HG03175 (cell line): ENCODE measurements at regions not wholly inside any gene's neighbourhood (a gene's known extent, or its start where the extent isn't known, plus 50 kb on each side); places are given as distances from the start of the nearest gene placed in this dataset.

Experiments
- ATAC-seq: cut with Tn5 transposase; IDR thresholded peaks from one replicate; pipeline ENCODE4 v1.9.1; 2021; ENCODE audit warnings: mild to moderate bottlenecking, moderate library complexity; ENCODE audit not compliant: unreplicated experiment

DNA sequence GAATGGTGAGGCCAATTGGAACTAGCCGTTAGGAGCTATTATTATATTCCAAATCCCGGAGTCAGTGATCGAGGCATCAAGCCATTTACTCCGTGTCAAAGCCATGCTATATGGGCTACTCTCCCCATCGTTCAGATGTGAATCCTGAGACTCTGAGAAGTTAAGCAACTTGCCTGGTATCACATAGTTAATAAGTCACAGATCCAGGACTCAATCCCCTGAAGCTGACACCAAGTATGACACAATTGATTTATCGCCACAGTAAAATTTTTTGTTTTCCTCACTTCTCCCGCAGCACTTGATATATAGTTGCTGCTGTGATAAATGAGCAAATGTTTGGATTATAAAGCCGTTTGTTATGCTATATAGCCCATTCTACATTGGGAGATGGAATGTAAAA, 50.8 kb upstream of the TSHZ2 start:
- ATAC-seq = no peak

DNA sequence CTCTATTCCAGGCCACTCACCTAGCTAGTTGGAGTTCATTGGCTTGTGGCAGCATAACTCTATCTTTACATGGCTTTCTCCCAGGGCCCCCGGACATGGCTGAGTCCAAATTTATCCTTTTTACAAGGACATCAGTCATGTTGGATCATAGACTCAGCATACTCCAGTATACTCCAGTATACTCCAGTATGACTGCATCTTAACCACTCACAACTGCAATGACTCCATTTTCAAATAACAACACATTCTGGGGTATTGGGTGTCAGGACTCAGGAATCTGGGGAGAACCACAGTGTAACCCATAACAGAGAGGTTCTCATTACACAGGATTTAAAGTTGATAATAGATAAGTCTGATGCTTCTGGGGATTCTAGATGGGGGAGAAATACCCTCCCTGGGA, 53.8 kb upstream of the TSHZ2 start:
- ATAC-seq = no peak

DNA sequence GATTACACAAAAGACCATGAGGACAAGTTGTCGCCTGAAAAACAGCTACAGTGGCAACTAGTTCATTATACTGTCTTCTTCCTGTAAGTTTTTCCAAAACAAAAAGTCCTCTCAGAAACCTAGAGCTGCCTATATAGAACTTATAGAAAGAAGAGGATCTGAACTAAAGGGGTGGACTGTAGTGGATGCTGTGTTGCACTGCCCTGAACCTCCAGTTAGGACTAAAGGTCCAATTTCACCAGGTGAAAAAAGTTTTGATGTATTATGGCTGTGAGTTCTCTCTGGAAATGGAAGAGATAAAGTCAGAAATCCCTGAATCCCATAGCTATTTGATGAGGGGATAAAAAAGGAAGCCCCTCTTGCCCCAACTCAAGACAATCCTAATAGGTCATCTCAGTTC, 56.6 kb upstream of the TSHZ2 start:
- ATAC-seq = no peak

DNA sequence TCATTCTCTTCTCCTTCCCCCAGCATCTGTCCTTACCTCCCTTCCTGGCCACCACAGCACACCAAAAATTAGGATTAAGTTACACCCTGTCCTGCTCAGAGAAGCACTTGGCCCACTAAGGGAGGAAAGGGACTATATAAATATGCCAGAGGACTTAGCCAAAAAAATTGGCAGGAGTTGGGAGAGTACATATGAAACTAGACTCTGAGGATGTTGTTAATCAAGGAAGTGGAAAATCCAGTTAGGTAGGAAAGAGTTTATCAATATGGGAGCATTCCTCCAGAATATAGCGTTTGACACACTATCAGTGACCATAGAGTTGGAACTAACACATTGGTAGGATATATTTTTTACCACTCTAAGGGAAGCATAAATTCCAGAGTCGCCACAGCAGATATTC, 57.3 kb upstream of the TSHZ2 start:
- ATAC-seq = no peak

DNA sequence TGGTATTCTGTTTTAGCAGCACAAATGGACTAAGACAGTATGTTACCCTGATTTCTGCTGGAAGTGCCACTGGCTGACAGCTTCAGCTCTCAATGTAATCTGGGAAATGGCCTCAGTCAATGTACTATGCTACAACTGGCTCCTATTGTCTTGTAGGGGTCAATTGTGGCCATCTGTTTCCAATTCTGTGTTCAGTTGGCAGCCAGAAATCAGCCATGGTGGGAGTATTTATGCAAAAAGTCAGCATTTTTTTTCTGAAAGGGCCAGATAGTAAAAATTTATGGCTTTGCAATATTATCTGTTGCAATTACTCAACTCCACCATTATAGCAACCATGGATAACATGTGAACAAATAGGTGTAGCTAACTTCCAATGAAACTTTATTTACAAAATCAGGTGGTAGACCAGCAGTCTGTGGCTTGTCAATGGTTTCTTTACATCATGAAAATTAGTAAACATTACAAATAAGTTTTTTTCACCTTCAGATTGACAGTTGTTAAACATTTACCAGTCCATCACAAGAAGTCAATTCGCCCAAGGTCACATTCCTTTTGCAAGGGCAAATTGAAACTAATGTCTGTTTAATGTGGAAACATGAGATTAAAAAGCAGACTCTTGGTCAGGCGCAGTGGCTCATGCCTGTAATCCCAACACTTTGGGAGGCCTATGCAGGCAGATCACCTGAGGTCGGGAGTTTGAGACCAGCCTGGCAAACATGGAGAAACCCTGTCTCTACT, 58.3 kb upstream of the TSHZ2 start:
- ATAC-seq = no peak

DNA sequence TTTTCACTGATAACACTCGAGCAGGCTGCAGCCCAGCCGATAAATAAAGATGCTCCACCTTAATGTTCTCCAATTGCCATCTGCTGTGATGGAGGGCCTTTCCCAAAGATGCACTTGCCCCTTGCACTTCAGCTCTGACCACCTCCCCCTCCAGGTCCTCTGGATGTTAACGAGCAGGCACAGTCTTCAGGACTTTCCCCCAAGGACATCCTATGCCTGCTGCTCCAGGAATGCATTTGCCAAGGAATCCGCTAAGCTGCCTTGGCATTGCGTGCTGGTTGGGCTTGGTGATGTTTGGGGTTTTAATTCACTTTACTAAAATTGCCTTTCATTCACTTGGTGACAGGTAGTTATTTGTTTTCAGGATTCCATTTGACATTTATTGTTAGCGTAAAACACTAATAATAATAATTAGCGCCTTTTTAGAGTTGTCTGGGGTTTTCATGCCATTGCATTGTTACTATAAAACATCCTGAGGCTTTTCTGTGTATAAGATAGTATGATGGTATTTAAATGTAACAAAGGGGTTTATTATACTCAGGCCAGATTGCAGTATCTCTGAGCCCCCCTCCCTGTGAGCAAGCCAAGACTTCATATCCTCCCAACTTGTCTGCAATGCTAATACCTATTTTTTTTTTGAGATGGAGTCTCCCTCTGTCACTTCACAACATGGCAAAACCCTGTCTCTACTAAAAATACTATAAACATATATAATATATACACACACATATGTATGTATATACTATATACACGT, 66.7 kb upstream of the TSHZ2 start:
- no peak for ATAC-seq

DNA sequence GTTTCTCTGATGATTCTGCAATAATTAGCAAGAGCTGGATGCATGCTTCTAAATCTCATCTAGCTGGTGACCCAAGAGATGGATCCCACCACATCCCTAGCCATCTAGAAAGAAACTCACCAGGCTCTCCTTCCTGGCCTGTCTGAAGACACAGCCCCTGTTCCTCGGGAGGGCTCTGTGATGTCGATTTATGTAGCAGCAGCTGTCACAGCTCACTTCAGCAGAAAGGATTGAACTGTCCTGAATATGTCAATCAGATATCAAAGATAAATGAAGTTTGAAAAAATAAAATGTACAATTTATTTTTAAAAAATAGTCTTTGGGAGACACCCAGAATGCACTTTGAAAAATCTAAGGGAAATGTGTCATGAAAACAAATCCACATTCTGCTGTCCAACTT, 67.3 kb upstream of the TSHZ2 start:
- ATAC-seq = no peak

DNA sequence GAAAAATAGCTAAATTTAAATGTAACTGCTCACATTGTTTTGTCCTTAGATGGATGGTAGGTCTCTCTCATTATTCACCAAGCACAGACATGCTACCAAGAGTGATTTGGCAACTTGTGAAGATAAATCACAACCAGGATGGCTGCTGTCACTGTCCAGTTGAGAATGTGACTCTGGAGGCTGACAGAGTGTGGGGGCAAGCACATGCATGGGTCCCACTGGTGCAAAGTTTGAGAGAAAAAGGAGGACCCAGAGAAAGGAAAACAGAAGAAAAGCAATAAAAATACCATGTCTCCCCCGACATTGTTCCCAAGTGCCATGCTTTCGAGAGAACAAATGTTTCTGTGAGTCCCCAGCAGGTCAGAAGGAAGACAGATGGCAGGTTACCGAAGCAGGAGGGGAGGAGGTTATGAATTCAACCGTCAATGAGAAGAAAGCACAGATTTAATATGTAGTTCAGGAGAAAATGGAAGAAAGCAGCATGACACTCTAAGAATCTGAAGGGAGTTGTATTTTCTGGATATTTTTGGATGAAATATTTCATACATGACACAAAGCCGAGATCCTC, 73.0 kb upstream of the TSHZ2 start:
- no peak for ATAC-seq

DNA sequence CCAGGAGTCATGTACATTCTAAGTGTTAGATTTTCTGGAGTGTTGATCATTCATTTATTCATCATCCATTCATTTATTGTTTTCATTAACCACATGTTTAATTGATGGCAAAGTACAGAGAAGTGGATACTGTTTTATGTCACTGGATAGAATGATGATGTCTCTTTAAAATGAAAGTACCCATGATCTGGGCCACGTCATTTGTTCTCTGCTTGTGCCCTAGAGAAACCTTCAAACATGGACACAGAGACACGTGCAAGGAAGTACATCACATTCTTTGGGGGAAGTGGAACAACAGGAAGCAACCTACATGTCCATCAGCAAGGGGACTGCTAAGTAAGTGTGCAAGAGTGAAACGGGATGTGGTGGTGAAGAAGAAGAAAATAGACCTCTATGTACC, 75.8 kb upstream of the TSHZ2 start:
- ATAC-seq = no peak

DNA sequence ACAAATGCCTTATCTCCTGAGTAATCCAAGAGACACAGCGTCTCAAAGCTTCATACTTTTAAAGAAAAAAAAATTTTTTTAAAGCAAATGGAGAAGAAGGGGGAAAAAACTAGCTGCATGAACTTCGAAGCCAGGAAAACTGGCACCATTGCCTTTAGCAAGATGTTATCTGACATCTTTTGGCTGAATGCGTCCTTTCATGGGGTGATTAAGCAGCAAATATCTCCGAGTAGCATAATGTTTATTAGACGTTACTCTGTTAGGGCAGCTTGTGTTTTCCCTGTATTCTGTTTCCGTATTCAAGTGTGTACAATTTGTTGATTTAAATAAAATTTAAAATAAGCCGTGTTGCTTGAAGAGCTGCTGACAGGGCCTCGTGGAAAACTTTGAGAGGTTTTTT, 76.5 kb upstream of the TSHZ2 start:
- ATAC-seq = no peak

DNA sequence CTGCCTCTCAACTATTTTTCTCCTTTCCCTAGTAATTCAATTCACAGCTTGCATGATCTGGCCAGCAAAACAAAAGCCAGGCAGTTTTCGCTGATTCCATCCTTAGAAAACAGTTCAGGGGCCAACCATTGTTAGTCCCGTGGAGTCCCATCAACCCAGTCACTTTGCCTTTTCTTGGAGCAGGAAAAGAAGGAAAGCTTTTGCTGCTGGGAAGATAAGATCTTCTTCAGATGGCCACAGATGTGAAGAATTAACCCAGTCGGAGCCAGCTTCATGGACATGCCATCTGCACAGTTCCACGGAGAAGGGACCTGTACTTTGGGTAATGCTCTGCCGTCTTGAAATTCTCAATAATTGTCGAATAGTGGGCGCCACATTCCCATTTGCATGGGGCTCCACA, 76.9 kb upstream of the TSHZ2 start:
- ATAC-seq = no peak

DNA sequence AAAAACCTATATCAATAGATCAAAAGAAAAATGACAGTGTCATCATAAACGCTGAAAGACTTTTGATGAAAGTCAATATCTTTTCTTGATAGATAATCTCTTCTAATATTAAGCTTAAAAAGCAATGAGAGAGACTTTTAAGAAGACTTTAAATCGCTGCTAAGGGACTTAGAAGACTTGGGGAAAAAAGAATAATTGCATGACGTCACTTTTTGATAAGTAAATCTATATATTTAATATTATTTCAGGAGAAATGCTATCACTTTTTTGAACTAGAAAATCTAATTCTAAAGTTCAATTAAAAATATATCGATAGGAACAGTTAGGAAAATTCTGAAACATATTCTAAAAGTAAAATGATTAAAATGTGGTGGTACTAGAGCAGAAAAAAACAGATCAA, 78.7 kb upstream of the TSHZ2 start:
- ATAC-seq = no peak

DNA sequence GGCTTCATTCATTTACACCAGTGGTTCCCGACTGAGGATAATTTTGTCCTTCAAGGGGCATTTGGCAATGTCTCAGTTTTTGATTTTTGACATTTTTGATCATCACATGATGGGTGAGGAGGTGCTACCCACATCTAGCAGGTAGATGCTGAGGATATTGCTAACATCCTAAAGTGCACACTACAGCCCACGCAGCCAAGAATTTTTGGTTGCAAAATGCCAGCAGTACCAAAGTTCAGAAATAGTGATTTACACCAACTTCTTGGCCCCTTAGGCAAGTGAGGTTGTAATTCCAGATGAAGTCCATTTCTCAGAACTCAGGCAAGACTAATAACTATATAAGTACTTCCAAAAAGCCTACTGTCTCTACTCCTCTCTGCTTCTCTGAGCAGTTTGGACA, 80.1 kb upstream of the TSHZ2 start:
- no peak for ATAC-seq

DNA sequence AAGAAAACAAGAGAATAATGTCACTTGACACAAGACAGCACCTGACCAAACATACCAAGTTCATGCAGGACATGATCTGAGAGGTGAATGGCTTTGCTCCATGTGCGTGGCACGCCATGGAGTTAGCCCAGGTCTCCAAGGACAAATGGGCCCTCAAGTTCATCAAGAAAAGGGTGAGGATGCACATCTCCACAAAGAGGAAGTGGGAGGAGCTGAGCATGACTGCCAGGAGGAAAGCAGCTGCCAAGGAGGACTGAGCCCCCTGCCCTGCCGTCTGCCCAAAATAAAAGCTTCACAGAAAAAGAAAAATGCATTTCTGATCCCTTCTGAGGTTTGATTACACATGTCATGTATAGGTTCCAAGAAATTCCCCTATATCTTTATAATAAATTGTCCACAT, 82.0 kb upstream of the TSHZ2 start:
- no peak for ATAC-seq

DNA sequence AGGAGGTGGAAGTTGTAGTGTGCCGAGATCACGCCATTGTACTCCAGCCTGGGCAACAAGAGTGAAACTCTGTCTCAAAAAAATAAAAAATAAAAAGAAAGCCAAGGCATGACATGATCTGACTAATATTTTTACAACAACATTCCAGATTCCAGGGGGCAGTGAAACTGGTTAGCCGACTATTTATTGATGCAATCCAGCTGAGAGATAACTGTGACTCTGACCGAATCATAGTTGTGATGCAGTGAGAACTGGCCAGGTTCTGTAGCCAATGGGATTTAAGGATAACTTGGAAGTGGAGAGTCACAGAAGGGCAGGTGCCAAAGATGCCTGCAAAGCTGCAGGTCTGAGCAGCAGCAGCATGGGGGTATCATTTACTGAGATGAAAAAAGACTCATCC, 82.9 kb upstream of the TSHZ2 start:
- ATAC-seq = no peak

DNA sequence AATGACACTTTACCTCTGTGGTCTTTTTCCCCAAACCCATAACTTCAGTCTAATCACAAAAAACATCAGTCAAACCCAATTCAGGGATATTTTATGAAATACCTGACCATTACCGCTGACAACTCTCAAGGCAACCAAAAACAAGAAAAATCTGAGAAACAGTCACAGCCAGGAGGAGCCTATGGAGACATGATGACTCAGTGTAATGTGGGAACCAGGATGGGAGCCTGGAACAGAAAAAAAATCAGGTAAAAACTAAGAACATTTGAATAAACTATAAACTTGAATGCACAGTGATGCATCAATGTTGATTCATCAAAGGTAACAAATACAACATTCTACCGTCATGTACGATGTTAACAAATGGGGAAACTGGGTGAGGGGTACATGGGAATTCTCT, 84.1 kb upstream of the TSHZ2 start:
- ATAC-seq = no peak

DNA sequence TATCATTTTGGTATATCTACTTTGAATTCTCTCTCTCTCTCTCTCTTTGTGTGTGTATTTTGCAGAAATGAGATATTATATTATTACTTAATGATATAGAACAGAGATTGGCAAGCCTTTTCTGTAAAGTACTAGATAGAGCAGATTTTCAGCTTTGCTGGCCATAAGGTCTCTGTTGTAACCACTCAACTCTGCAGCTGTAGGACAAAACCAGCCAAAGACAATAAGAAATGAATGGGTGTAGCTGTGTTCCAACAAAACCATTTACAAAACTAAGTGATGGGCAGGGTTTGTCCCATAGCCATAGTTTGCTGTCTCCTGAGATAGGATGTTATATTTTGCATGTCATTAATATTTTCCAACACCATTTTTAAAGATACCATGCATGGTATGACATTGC, 91.2 kb upstream of the TSHZ2 start:
- ATAC-seq = no peak

DNA sequence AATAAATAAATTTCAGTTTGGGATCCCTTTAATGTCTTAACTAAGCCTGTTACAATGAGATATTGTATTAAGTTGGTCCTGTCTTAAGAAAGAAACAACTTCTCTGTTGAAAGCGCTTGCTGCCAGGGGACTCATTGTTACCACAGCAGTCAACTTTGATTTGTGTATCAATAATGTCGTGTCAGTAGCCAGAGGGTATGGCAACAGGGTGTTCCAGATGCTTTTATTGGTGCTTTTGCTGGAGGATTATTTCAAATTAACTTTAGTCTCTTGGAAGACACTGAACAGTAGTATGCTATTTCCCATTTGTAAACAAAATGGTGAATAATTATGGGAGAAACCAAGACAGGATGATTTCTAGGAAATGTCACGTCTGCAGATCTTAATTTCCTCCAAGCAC, 91.9 kb upstream of the TSHZ2 start:
- no peak for ATAC-seq

DNA sequence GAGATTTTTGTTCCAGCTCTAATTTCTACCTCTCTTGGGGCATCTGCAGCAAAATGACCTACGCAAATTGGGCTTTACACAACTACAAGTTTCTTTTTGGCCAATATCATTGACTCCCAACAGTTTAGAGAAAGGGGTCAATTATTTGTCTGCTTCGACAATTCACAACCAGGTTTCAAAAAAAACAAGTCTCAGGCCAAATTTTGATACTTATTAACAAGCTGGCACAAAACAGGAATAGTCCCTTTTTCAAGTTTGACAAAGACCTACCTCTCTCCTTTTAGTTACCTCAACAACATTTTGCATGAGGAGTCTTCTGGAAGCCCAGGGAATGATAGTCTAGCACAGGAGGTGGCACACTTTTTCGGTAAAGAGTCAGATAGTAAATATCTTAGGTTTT, 97.9 kb upstream of the TSHZ2 start:
- ATAC-seq = no peak

DNA sequence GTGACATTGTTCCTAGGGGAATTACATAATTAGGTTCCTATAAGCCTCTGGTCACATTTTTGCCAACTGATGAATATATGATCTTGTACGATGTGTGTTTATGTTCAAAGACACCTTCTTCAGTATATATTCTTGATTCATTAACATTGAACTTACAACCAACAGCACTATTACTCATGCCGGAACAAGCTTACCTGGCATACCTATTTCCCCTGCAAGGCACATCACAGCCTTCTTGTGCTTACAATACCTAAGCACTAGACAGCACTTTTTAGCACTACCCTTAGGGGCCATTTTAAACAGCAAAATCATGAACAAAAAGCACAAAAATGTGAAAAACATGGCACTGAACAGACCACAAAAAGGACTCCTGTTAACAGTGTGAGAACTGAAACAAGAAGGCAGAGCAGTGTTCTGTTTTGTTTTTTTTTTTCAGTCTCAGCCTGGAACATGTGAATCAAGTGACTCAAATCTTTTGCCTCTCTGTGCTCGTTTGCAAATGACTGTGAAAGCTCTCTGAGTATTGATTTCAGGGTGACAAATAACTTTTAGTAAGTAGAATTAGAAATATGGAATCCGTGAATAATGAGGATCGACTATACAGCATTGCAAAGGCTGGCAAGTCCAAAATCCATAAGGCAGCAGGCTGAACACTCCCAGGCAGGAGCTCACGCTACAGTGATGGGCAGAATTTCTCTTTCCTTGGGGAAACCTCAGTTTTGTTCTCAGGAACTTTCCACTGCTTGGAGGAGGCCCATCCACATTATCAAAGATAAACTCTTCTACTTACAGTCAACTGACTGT, 102.3 kb upstream of the TSHZ2 start:
- ATAC-seq = no peak

DNA sequence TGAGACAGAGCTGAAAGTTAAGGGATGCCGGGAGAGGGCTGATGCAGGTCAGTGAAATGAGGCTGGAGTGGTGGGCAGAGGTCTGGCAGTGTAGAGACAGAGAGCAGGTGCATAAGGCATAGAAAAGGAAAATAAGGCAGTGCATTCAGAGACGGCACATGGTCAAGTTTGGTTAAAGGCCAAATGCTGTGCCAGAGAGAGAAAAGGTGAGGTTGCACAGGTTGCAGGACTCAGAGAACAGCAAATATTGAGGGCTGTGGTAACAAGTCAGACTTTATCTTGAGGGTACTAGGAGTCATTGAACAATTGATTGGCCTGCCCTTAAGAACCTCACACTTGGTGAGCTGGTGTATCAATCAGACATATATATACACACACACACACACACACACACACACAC, 102.9 kb upstream of the TSHZ2 start:
- ATAC-seq = no peak

DNA sequence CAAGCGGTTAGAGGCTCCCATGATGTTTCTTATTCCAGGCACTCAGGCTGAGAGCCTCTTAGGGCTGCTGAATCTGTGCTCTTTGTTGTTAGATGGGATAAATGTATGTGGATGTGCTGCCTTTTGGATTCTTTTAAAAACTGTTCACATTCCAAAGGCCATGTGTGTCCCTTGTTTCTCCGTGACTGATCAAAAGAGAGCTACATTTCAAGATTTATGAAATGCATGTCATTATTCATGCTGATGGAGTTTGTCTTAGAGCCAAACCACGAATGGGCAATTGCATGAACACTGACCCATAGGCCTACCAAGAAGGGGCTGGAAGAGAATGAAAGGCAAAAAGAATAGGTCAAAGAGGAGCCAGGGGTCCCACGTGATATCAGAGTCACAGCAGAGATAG, 104.9 kb upstream of the TSHZ2 start:
- no peak for ATAC-seq
